Loucy (cell line): ENCODE measurements at regions not wholly inside any gene's neighbourhood (a gene's known extent, or its start where the extent isn't known, plus 50 kb on each side); places are given as distances from the start of the nearest gene placed in this dataset.

Experiments
- EZH2phosphoT487 ChIP-seq: fragments of 200-600 bp; IDR thresholded peaks from 2 replicates; pipeline ENCODE4 v1.6.1; 2018; ENCODE audit warnings: antibody characterized with exemption, mild to moderate bottlenecking, moderate library complexity, borderline replicate concordance
- TF ChIP-seq, protein P1 (sequence below): fragments of 200-600 bp; sonication (generic); conservative IDR thresholded peaks from 2 replicates; pipeline ENCODE4 v1.5.1; 2014; ENCODE audit warnings: mild to moderate bottlenecking, antibody characterized with exemption, low read length

DNA sequence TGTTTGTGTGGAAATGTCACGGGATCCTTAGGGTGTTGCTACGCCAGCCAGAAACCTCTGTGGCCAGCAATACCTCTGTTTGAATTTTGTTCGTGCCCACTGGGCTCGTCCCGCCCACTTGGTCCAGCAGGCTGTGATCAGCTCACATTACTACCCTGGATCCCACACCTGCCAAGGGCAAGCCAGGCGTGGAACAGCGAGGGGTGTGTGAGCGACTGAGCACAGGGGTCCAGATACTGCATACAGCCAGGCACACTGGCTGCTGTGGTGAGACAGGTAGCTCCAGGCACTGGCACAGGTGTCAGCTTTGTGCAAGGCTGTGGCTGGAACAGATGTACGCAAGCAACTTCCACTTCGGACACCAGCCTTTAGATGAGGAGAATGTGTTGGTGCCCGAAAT is 718.9 kb downstream of the EPHA7 start:
- TF ChIP-seq, protein P1, sequence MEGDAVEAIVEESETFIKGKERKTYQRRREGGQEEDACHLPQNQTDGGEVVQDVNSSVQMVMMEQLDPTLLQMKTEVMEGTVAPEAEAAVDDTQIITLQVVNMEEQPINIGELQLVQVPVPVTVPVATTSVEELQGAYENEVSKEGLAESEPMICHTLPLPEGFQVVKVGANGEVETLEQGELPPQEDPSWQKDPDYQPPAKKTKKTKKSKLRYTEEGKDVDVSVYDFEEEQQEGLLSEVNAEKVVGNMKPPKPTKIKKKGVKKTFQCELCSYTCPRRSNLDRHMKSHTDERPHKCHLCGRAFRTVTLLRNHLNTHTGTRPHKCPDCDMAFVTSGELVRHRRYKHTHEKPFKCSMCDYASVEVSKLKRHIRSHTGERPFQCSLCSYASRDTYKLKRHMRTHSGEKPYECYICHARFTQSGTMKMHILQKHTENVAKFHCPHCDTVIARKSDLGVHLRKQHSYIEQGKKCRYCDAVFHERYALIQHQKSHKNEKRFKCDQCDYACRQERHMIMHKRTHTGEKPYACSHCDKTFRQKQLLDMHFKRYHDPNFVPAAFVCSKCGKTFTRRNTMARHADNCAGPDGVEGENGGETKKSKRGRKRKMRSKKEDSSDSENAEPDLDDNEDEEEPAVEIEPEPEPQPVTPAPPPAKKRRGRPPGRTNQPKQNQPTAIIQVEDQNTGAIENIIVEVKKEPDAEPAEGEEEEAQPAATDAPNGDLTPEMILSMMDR, result no peak
- no peak for TF ChIP-seq EZH2phosphoT487
